ENCODE measurements at regions not wholly inside any gene's neighbourhood (a gene's known extent, or its start where the extent isn't known, plus 50 kb on each side); places are given as distances from the start of the nearest gene placed in this dataset.

GRCh38 chr6:10201606-10202510 is 213.0 kb downstream of the TFAP2A start:
- TF ChIP-seq CTCF (IDR thresholded peaks at IDR 0.05; ENCODE audit: low read depth, low read length, missing input control) (no peak), YY1 (IDR thresholded peaks at IDR 0.05) (no peak), MAX (IDR thresholded peaks at IDR 0.05) (no peak)

Measured in liver (tissue), 2 donors.